ENCODE measurements at regions not wholly inside any gene's neighbourhood (a gene's known extent, or its start where the extent isn't known, plus 50 kb on each side); places are given as distances from the start of the nearest gene placed in this dataset.

DNA sequence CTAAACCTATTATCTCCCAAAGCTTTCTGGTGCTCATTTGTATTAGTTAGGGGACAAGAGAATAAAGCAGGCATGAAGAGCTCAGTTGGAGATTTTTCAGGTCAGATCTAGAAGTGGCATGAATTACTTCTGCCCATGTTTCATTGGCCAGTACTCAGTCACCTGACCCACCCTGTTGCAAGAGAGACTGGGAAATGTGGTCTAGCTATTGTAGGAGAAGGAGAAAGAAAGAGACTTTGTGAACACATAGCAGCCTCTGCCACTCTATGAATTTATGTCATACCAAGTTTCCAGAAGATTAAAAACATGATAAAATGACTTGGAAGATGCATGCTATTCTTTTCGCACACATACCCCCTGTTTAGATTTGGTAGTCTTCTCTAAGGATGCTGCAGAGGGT is 302.3 kb upstream of the RUNX1 start:
- no peak for DNase-seq

GRCh38 chr21:35350965-35351364 is 301.9 kb upstream of the RUNX1 start:
- no peak for DNase-seq

DNA sequence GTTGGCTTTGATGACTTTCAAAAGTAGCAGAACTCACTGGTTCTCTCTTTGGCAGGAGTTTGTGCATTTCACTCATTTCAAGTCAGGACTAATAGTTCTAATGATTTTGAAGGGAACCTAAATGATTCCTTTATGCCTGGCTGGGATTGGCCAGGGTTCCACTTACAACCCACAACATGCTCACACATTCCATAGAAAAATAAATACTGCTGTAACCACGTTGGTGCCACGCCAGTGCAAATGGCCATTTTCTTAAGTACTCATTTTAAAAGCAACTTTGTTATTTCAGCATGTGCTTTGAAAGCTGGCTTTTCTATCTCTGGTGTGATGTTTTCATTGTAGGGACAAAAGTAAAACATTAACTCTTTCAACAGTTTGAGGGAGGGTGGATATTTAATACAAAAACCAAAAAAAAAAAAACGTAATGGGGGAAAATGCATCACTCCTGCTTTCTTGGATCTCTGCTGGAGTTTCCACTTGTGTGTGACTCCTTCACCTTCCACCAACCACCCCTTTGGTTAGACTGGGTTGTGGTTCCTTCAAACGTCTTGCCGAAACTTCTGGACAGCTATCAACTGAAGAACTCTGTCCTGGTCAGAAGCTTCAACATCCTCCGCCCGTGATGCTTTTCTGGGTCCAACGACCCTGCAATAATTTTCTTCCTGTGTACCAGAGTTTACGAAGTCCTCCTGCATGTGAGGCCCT is 300.4 kb upstream of the RUNX1 start:
- no peak for DNase-seq

- no peak for DNase-seq
Observed at GRCh38 chr21:35348686-35349085, 299.6 kb upstream of the RUNX1 start.

- no peak for DNase-seq
Observed at GRCh38 chr21:35346697-35347096, 297.6 kb upstream of the RUNX1 start.

- DNase-seq = no peak
Observed at GRCh38 chr21:35345954-35346353, 296.9 kb upstream of the RUNX1 start.

DNA sequence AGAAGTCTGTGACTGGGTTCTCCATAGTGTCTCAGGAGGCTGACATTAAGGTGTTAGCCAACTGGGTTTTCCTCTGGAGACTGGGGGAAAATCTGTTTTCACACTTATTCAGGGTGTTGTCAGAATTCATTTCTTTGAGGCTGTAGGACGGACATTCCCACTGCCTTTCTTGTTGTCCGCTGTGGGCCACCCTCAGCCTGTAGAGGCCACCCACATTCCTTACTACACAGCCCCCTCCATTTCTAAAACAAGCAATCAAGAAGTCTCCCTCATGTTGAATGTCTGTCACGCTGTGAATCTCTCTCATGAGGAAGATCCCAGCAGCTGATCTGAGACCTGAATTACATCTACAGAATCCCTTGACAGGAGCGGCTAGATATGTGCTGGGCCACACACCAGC is 295.5 kb upstream of the RUNX1 start:
- DNase-seq = no peak

DNA sequence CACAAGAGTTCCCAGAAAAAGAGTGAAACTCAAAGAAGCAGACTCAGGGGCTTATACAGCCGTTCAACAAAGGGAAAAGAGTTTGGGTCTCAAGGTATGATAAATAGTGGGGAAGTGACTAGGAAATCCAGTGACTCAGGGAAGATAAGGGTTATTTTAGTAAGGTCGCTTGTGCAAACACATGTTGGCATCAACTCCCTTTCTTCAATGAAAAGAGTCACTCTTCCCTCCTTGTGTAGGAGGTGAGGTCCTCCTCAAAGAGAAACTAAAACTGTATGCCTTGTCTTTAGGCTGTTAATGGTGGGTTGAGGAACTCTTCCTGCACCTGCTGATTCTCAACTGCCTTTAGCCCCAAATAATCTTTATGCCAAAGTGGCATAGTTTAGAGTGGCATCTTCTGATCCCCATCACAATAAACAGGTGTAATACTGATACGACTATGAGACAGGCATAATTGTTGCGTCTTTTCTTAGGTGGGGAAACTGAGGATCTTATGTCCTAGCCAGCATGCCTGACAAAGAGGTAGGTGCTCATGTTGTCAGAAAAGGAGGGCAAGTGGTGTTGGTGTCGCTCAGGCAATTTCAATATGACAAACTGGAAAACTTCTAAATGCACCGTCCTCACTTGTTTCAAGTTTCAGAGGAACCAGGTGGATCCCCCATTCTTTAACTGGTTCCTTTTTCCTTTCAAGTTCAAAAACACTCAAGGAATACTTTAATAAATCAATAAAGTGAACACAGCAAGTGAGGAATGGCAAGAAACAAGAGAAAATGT is 294.1 kb upstream of the RUNX1 start:
- DNase-seq = no peak

DNA sequence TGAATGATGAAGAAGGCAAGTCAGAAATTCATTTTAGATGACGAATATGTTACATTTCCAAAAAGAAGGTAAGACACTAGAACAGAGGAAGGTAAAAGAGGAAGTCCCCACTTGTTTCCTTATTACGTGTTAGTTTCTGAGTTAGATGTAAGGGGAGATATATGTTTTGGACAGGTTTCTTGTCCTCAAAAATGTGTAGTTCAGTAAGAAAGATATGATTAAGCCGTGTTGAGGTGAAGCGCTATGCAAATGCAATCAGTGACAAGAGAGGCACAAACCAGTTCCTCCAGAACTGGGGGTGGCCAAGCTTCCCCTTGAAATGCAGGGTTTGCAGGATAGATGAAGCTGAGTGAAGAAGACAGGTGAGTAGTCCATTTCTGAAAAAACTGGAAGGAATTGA is 293.3 kb upstream of the RUNX1 start:
- no peak for DNase-seq

- no peak for DNase-seq
Observed at GRCh38 chr21:35340273-35340672, 291.2 kb upstream of the RUNX1 start.

- no peak for DNase-seq
Observed at GRCh38 chr21:35338881-35339632, 290.0 kb upstream of the RUNX1 start.

DNA sequence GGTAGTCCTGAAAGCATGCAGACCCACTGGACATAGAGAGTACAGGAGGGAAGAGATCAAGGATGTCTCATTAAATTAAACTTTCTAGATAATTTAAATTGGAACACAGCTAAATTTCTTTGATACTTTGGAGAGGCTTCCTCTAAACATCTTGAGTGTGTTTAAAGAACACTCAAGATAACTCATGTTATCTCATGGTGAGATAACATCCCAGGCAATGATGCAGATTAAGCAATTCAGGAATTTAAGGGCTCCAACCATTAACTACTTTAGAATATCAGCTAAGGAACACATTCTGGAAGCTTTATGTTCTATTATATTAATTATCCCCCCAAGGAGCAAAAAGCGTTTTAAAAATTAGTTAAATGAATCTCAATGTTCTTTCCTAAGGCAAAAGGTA is 289.2 kb upstream of the RUNX1 start:
- DNase-seq = no peak

DNA sequence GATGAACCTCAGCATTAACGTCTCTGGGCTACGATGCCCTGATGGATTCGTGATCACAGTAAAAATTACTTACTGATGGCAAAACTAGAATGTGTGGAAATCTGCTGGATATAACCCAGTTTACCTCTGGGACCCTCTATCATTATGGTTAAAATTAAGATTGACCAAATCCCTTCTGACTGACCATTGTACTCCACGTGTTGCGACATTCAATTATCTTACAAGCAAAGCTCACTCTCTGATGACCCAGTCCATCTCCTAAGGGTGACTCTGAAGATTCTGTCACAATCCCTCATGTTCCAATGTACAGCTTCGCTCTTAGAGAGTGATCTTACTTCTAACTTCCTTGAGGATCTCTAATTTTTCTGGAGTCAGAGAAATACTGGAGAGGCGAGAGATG is 288.5 kb upstream of the RUNX1 start:
- no peak for DNase-seq

DNA sequence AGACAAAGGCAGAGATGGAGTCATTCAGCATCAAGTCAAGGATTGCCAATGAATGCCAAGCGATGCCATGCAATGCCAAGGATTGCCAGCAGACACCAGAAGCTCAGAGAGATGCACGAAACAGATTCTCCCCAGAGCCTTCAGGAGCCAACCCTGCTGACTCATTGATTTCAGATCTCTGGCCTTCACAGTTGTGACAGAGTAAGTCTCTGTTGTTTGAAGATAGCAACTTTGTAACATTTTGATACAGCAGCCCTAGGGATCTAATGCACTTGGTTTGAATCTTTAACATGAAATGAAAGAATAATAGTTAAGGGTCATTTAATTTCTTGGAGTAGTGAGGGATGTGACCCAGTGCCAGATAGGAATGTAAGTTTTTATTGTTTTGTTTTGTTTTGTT is 287.4 kb upstream of the RUNX1 start:
- no peak for DNase-seq

DNA sequence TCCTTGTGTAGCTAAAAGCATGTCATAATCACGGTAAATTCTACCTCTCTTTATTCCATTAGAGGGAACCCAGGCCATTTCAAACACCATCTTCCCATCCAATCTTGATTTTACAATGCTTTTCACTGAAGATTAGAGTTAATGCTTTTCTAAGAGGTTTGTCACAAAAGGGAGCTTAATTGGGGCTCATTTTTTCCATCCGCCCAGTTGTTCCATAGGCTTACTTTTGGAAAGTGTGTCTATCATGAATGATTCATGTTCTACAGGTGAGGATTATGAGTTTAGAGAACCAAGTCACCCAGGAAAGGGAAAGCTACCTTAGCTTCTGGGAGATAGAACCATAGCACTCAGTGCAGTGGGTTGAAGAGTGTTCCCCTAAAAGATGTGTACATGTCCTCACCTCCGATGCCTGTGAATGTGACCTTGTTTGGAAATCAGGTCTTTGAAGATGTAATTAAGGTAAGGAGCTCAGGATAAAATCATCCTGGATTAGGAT is 286.9 kb upstream of the RUNX1 start:
- no peak for DNase-seq

GRCh38 chr21:35333831-35334618 is 284.9 kb upstream of the RUNX1 start:
- DNase-seq = no peak

DNA sequence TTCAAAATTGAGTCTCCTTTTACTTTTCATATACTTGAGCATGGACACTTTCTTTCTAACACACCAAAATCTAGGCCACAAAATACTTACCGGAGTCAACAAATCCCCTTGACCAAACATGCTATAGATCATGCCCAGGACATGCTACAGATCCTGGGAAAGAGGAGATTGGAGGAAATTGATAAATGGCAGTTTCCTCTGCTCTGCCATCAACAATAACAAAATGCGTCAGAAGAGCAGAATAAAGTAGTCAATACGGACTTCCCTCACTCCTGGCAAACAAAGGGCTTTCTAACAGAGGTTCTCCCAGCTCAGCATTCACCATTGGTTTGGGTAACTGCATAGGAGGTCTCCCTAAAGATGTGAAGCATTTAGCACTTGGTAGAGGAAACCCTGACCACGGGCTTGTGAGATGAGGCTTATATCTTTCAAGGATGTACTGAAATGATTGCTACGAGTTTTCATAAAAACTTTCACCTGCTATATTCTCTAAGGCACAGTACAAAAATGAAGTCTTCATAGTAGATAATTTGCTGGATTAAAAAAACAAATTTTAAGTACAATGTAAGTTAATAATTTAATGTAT is 283.8 kb upstream of the RUNX1 start:
- DNase-seq = no peak

GRCh38 chr21:35329940-35330660 is 281.0 kb upstream of the RUNX1 start:
- no peak for DNase-seq

DNA sequence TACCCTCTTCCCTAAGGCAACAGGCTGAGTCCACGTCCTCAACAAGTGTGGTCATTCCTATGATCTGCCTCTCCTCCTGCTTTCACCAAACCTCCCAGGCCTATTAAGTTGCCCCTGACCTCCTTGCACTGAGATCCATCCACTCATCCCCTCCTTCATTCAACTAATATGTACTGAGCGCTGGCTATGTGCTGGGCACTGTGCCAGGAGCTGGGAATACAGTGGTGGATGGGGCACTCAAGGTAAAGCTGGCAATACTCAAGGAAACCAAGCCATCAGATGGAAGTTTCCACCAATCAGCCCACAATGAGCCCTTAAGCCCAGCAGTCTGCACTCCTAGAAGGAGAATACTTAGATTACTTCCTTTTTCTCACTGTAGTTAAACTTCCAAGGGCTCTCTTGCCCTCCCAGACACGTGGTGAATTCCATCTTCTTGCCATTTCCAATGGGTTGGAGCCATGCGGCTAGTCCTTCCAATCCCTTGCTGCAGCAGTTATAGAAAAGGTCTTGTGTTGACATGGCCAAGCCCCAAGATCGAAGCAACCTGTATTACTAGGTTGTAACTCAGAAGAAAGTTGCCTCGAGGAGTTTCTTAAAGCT is 279.9 kb upstream of the RUNX1 start:
- no peak for DNase-seq

GRCh38 chr21:35326677-35327076 is 277.6 kb upstream of the RUNX1 start:
- DNase-seq = no peak

DNA sequence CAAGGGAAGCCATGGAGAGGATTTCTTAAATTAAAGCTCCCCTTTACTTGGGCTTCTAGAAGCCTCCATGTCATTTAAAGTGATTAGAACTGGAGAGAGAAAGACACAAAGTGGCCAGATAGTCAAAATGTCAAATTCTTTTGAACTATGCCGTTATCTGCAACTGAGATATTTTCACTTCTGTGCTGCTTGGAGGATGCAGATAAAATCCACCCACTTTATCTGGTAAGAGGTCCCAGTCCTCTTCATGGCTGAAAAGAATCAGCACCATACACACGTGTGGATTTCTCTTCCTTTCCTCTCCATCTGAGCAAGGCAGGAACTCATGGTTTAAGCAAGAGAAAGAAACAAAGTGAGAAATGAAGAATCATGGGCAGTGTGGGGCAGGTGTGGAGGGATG is 276.9 kb upstream of the RUNX1 start:
- DNase-seq = no peak
